ENCODE measurements at regions not wholly inside any gene's neighbourhood (a gene's known extent, or its start where the extent isn't known, plus 50 kb on each side); places are given as distances from the start of the nearest gene placed in this dataset.

DNA sequence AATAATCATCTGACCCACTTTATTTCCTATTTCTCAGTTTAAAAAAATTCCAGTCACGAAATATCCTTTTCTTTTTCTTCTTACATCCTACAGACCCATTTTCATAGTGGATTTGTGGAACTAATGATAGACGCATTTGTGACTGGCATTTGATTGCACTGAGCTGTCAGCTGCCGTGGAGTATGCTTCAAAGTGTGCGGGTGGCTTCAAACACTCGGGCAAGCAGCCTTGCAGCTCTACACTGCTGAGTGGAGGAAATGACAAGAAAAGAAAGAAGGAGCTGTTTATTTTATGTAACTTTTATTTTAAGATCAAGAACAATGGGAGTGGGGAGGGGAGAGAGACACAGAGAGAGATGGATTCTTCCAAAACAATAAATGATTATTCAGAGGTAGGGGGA is 112.8 kb upstream of the NAP1L1 start:
- TF ChIP-seq, protein P1, sequence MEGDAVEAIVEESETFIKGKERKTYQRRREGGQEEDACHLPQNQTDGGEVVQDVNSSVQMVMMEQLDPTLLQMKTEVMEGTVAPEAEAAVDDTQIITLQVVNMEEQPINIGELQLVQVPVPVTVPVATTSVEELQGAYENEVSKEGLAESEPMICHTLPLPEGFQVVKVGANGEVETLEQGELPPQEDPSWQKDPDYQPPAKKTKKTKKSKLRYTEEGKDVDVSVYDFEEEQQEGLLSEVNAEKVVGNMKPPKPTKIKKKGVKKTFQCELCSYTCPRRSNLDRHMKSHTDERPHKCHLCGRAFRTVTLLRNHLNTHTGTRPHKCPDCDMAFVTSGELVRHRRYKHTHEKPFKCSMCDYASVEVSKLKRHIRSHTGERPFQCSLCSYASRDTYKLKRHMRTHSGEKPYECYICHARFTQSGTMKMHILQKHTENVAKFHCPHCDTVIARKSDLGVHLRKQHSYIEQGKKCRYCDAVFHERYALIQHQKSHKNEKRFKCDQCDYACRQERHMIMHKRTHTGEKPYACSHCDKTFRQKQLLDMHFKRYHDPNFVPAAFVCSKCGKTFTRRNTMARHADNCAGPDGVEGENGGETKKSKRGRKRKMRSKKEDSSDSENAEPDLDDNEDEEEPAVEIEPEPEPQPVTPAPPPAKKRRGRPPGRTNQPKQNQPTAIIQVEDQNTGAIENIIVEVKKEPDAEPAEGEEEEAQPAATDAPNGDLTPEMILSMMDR (IDR thresholded peaks at IDR 0.05), result no peak

DNA sequence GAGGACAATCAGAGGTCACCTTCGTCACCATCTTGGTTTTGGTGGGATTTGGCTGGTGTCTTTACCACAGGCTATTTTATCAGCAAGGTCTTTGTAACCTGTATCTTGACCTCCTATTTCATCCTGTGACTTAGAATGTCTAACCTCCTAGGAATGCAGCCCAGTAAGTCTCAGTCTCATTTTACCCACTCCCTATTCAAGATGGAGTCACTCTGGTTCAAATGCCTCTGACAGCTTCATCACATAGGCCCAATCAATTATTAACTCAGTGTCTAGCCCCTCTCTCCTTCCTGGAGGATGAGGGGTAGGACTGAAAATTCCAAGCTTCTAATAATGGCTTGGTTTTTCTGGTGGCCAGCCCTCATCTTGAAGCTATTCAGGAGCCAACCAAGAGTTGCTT is 111.4 kb upstream of the NAP1L1 start:
- TF ChIP-seq, protein P1 (IDR thresholded peaks at IDR 0.05), result no peak

DNA sequence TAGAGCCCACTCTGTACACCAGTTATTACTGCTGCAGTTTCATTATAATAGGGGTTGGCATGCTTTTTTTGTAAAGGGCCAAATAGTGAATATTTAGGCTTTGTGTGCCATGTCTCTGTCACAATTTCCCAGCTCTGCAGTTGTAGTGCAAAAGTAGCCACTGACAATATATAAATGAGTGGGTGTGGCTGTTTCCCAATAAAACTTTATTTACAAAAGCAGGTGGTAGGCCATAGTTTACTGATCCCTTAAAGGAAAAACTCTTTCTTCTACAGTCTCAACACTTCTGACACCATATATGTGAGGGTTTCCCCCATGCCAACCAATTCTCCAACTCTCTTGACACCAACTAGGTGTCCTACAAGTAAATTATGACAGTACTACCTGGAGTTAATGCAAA is 110.2 kb upstream of the NAP1L1 start:
- TF ChIP-seq, protein P1 (IDR thresholded peaks at IDR 0.05), result no peak

DNA sequence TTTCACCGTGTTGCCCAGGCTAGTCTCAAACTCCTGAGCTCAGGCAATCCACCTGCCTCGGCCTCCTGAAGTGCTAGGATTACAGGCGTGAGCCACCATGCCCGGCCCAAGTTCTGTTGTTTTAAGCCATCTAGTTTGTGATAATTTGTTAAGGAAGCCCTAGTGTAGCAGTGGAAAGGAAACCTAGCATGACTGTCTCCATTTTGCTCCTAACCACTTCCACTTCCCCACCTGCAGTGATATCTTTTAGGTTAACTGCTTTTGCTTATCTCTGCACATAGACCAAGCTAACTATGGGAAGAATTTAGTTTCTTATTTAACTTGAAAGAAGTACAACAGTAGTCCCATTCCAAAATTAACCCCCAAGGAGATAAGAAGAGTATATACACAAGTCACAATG is 109.5 kb upstream of the NAP1L1 start:
- TF ChIP-seq, protein P1 (IDR thresholded peaks at IDR 0.05), result no peak

DNA sequence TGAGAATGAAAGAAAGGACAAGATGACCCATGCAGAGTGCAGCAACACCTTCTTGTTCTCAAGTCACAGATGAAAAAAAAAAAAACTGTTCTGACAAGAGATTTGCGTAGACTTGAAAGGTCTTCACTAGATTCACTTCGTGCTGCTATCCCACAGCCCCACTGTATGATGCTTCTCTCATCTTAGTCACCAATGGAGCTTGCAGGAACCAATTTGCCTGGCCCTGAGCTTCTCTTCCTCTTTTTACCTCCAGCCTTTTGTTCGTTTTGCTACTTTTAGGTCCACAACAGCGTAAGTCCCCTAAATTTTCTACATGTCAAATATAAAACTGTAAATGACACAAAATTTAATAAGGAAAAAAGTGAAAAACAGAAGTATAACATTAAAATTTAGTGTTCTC is 107.9 kb upstream of the NAP1L1 start:
- TF ChIP-seq, protein P1 (IDR thresholded peaks at IDR 0.05), result no peak

DNA sequence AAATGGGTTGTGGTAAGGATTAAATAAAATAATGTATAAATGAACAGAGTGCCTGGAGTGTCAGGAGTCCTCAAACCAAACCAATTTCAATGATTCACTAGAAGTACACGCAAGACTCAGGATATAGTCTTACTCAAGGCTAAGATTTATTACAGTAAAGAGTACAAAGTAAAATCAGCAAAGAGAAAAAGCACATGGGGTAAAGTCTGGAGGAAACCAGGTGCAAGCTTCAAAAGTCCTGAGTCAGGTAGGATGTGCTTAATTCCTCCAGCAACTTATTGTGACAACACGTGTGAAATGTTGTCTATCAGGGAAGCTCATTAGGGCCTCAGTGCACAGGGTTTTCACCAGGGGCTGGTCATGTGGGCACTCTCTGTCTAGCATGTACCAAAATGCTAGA is 105.8 kb upstream of the NAP1L1 start:
- TF ChIP-seq, protein P1 (IDR thresholded peaks at IDR 0.05), result no peak

DNA sequence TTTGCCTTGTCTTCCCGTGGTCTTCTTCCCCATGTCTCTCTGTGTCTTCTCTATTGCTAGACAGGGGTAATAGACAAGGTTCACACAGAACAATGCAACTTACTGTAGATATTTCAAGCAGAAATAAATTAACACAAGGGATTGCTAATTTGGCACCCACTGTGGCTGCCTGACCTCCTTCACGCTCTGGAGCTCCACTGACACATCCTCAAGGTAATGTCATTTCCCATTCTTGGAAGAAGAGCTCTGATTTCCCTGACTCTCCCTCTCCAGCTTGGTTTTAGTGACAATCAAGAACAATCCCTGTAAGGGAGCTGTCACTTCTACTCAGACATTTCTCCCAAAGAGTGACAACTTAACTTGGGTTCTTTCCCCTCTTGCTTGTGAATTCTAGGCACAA is 105.4 kb upstream of the NAP1L1 start:
- TF ChIP-seq, protein P1 (IDR thresholded peaks at IDR 0.05), result no peak

DNA sequence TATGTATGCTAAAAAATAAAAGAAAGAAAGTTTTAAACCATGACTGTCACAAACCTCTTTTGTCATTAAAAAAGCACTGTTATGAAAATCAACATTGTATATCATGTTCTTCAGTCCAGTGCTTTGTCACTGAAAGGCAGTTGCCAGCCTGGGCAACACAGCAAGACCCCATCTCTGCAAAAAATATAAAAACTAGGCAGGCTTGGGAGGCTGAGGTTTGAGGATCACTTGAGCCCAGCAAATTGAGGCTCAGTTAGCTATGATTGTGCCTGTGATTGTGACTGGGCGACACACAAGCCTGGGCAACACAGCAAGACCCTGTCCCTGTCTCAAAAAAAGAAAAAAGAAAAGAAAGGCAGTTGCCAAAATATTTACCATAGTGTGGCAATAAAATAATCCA is 102.7 kb upstream of the NAP1L1 start:
- TF ChIP-seq, protein P1 (IDR thresholded peaks at IDR 0.05), result no peak

Data from LNCAP (cell line).